Astrocyte of the hippocampus (primary cell): ENCODE measurements at regions not wholly inside any gene's neighbourhood (a gene's known extent, or its start where the extent isn't known, plus 50 kb on each side); places are given as distances from the start of the nearest gene placed in this dataset.
"Not testable (repeated sequence)": the region's sequence is repeated elsewhere in the genome, so short reads cannot be mapped to it uniquely, and the experiment has no call there.

ENCODE experiments used
- DNase-seq: peaks from one replicate; pipeline ENCODE4 v3.0.0; 2011; ENCODE audit warnings: low read depth, low spot score

GRCh38 chr1:242629396-242629795, 104.9 kb upstream of the PLD5 start:
- no peak for DNase-seq

GRCh38 chr1:242623756-242624155, 99.3 kb upstream of the PLD5 start:
- DNase-seq, result no peak

GRCh38 chr1:242623119-242623518, 98.6 kb upstream of the PLD5 start:
- peak; percentile 2 for DNase-seq

GRCh38 chr1:242613266-242613815, 88.8 kb upstream of the PLD5 start:
- DNase-seq, result no peak

- DNase-seq, result no peak
These were observed 85.7 kb upstream of the PLD5 start for GRCh38 chr1:242610209-242610608.

- no peak for DNase-seq
These were observed 81.0 kb upstream of the PLD5 start for GRCh38 chr1:242605521-242605920.

- DNase-seq, result no peak
These were observed 77.5 kb upstream of the PLD5 start for GRCh38 chr1:242602001-242602400.

- DNase-seq, result not testable (repeated sequence)
These were observed 69.3 kb upstream of the PLD5 start for GRCh38 chr1:242593756-242594155.

- DNase-seq, result no peak
These were observed 61.8 kb upstream of the PLD5 start for GRCh38 chr1:242586360-242586680.

- DNase-seq, result no peak
These were observed 61.3 kb upstream of the PLD5 start for GRCh38 chr1:242585616-242586359.

GRCh38 chr1:242582669-242583068, 58.2 kb upstream of the PLD5 start:
- no peak for DNase-seq

- DNase-seq, result no peak
These were observed 55.2 kb upstream of the PLD5 start for GRCh38 chr1:242579528-242580235.
